HG02763 (cell line): ENCODE measurements at regions not wholly inside any gene's neighbourhood (a gene's known extent, or its start where the extent isn't known, plus 50 kb on each side); places are given as distances from the start of the nearest gene placed in this dataset.

Experiments
- ATAC-seq: cut with Tn5 transposase; IDR thresholded peaks from one replicate; pipeline ENCODE4 v1.9.1; 2021; ENCODE audit warnings: mild to moderate bottlenecking, moderate library complexity; ENCODE audit not compliant: unreplicated experiment

DNA sequence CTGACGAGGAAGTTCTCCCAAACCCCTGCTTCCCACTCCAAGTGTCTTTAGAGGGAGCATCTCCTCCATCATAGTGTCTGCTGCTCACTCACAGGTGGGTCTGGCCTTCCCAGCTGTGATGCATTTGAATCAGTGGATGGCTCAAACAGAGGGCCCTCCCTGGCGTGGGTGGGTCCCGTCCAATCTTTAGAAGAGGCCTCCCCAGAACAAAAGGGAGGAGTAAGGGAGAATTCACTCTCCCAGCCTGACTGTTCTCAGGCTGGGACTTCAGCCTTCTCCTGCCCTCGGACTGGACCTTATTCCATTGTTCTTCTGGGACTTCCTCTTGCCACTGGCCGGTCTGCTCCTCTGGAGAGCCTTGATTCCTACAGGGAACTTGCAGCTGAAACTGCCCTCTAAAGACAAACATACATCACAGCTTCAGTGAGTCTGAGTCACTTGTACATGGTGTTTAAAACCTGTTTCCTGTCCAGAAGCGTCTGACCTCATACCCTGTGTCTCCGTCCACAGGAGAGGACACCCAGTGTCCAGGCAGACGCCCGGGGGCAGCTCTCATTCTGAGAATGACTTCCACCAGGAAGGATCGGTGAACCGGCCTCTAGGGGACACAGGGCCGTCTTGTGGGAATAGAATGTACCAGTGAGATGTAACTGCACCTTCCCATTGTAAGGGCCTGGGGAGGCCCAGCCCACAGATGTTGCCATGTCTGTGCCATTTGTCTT lies 234.7 kb downstream of the BRD1 start:
- ATAC-seq, result no peak

DNA sequence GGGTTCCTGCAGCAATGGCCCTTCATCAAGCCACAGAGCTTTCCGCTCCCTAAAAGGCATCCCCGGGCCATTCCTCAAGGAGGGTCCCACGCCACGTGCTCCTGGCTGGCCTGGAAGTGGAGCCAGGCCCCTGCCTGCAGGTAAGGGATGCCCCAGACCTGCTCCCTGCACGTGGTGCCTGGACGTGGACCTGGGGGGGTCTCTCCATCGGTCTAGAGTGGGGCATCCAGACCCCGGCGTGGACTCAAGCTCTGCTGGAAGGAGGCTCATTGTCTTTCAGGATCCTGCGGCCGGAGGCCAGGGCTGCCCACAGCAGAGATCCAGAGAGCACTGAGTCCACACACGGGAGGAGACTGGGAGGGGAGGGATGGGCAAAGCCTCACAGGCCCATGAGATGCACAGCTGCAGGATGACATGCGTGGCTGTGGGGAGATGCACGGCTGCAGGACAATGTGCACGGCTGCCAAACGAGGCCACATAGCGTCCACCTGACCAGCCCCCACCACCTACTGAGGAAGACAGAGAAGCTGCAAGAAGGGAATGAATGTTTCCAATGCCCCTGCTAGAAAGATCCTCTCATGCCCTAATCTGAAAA lies 236.7 kb downstream of the BRD1 start:
- ATAC-seq, result no peak

DNA sequence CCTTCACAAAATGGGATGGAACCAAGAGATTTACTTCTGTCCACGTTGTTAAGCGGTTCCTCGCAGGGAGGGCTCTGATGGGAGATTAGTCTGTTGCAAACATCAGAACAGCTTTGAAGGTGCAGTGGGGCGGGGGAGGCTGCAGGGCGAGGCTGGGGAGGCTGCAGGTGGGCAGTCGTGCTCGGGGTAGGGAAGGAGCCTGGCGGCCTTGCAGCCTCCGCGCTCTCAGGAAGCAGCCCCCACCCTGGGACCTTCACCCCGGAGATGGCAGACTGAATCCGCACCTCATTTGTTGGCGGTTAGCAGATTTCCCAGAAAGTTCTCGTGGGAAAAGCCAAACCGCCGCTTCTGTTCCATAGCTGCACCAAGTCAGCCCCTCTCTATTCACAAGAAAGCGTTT lies 237.3 kb downstream of the BRD1 start:
- ATAC-seq, result no peak

DNA sequence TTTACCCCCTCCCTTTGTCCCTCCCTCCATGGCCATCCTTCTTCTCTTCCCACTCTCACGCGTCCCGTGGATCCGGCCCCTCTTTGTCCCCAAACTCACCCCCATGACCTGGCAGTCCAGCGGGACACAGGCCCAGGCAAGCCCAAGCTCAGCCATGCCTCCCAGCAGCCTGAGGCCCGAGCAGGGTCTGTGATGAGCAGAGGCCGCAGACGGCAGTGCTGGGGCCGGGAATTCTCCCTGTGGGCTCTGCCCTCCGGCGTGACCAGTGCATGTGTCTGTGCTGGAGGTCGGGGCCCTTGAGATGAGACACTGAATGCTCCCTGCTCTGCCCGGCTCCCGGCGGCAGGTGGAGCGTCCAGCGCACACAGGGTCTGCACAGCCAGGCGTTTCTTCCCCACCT lies 237.9 kb downstream of the BRD1 start:
- no peak for ATAC-seq

DNA sequence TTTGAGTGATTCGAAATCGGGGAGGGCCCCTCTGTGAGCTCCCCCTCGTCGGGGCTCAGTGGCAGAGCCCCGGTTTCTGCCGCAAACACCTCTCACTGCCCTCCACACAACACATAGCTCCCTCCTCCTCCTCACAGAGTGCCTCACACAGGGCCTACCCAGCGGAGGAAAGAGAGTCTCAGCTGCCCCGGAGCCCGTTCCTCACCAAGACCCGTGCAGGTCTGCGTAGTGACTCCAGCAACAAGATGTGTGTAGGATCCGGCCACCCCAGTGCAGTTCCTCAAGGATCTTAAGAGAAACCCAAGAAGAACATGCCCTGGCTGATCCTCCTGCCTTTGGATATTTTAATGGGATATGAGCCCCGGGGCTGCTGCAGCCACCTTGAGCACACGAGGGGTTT lies 238.4 kb downstream of the BRD1 start:
- ATAC-seq, result no peak

DNA sequence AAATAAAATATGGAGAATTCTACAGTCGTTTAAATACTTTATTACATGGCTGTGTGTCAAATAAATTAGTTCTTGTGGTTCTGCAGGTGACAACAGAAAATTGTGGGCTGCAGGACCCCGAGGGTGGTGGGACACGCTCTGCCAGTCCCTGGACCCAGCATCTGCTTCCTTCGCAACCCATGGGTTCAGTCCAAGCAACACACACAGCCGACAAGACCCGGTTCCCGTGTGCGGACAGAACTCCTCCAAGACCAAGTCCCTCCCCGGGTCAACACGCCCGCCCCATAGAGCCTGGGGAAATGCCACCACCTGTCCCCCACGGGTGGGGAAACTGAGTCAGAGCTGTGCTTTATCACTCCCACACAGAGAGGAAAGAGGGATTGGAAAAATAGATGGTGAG lies 238.9 kb downstream of the BRD1 start:
- no peak for ATAC-seq

DNA sequence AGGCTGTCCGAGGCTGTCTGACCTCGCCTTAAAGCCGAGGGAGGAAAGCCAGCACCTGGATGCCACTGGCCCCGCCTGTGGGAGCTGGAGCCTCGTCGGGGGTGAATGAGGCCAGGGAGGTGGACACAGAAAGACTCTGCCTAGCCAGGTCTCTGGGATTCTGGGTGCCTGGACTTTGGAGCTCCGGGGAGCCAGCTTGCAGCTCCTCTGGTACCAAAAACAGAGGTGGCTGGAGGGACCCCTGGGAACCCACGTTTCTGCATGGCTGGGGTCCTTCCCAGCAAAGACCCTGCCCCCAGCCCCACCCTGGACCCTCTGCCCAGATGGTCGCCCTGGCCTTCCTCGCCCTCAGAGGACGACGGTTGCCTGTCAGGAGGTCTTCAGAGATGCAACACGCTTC lies 239.7 kb downstream of the BRD1 start:
- ATAC-seq, result no peak

DNA sequence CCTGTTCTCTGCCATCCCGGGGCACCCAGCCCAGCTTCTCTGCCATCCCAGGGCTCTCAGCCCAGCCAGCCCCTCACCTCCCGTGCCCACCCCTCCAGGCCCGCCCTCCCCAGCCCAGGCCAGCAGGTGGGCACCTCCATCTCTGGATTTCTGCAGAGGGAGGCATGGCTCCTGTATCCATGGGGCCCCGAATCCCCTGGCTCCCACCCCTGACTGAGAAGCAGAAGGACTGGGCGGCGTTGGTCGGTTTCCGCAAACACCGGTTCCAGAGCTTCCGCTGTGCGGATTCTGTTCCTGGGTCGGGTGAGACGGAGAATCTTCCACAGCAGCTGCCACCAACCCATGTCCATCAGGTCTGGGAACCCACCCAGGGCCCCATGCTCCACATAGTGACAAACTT lies 240.3 kb downstream of the BRD1 start:
- ATAC-seq, result no peak

DNA sequence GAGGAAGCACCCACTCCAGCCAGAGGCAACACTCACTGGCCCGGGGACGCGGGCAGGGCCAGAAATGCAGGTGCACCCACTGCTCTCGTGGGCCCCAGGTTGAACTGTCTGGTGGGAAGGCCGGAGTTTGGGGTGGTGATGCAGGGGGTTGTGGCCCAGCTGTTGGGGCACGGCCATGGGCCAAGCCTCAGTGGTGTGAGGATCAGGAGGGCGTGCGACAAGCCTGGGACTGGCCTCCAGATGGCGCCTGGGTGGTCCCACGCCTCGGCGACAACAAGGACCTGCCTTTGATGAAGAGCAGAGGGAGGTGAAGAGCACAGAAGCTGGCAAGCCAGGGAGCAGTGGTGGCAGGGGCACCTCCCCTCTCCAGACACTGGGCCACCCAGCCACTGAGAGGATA lies 240.8 kb downstream of the BRD1 start:
- ATAC-seq, result no peak

DNA sequence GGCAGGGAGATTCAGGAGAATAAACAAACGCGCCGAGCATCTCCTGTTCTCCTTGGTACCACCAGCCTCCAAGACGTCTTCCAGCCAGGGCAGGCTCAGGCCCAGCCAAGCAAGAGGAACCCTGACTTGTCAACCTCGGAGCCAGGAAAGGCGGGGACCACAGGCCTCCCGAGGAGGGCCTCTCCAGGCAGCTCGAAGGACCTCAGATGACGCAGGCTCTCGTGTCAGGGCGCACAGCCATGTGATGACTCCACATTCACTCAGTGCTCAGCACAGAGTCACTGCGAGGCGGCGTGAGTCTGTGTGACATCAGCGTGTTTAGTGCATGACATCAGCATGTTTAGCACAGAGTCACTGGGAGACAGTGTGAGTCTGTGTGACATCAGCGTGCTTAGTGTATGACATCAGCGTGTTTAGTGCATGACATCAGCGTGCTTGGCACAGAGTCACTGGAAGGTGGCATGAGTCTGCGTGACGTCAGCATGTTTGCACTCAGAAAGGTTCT lies 241.4 kb downstream of the BRD1 start:
- no peak for ATAC-seq

DNA sequence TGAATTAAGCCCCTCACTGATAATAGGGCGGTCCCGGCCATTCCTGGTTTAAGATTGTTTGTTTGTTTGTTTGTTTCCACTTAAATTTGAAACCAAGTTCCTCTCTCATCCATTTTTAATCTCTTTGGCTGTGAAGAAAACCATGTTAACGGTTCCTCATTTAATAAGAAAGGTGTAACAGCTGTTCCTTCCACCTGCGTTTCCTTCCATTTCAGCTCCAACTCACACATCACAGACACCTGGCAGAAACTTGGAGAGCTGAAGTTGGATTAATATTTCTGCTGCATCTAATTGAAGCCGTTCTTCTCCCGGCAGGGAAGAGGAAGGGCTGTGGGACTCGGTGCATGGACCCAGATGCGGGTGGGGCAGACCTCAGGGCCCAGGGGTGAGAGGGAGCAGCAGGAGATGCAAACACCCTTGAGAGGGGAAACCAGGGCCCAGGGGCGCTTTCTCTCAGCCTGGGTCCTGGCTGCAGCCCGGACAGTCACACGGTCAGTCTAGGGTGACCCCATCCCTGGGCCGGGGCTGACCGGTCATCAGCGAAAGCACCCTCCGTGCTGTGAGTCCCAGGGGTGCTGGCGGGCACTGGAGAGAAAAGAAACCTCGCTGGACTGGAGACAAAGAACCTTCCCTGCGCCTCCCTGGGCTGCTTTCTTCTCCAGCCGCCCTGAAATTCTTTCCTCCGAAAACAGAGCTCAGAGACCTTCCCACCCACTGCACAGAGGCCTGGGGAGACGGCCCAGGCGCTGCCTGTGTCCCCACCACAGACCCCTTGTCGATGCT lies 242.0 kb downstream of the BRD1 start:
- no peak for ATAC-seq

DNA sequence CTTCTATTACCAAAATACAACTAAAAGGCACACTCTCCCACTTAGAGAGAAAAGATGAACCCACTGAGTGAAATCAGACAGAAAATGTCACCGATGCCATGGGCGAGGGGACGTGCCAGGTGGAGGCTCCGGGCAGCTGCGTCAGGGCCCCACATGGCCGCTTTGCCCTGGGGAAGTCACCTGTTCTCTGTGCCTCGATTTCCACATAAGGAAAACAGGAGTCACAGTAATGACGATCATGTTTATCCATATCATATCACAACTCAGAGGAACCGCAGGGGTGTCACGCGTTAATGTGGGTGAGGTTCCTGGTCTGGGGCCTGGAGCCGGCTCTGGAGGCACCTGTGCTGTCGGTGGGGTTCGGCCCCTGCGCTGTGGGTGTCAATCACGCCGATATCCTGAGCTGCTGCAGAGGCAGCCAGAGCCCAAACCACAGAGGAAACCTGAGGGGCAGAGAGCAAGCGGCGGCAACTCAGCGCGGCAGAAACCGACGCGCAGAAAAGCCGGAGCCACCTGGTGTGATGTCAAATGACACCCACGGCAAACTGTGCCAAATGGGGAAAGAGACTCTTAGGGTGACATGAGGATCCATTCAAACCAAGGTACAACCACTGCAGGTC lies 243.7 kb downstream of the BRD1 start:
- ATAC-seq, result no peak

DNA sequence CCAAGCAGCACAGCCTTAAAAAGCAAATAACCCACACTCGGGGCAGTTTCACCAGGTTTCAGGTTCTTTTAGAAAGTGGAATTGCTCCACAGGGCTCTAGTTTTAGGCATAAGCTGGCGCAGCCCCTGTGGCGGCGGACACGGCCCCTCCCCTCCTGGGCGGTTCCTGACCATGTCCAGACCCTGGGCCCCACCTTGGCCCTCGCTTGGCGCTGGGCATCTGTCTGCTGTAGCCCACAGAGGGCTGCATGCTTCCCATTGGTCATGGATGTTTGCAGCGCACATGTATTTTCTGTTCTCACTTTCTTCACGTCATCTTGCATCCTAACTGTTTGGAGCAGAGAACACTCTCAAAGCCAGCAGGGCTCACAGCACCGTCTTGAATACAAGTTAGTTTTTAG lies 244.3 kb downstream of the BRD1 start:
- ATAC-seq, result no peak

DNA sequence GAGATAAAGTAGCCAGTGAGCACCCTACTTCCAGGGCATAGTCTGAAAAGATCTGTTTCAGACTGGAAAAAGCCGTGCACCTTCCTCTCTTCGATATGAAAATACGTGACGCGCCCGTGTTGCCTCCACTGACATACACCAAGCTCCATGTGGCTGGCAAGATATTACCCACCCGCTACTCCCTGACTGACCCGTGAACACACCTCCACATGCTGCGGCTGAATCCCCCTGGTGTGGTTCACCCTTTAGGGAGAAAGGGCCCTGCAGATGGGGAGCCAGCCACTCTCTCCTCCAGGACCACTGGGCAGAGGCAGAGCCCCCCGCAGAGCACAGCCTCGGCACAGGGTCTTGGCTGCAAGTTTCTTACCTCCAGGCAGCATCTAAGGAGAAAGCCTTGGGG lies 245.0 kb downstream of the BRD1 start:
- no peak for ATAC-seq

DNA sequence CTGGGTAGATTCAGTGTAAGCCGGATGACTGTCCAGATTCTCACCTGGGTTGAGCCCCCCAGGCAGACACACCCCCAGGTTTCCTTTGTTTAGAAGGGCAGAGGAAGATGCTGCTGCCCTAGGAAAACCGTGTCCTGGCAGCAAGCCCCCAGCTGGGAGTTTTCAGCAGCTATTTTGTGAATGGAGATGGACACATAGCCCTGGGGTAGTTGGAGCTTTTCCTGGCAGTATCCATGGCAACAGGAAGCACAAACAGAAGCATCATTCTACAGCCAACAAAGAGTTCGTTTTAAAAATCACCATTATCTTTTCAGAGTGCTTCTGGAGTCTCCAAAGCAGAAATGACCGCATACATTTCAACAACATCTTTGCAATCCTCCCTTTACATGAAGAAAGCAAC lies 245.5 kb downstream of the BRD1 start:
- ATAC-seq, result no peak

DNA sequence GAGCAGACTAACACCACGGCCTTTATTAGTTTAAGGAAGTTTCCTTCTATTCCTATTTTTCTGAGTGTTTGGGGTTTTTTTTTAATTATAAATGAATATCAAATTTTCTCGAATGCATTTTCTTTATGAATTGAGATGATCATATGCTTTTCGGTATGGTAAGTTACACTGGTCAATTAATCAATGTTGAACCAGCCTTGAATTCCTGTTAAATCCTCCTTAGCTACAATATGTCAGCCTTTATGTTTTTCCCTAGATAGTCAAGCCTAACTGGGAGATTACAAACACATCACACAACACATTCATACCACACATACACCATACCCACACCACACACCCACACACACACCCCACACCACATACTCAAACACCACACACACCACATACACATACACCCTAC lies 247.6 kb downstream of the BRD1 start:
- no peak for ATAC-seq

DNA sequence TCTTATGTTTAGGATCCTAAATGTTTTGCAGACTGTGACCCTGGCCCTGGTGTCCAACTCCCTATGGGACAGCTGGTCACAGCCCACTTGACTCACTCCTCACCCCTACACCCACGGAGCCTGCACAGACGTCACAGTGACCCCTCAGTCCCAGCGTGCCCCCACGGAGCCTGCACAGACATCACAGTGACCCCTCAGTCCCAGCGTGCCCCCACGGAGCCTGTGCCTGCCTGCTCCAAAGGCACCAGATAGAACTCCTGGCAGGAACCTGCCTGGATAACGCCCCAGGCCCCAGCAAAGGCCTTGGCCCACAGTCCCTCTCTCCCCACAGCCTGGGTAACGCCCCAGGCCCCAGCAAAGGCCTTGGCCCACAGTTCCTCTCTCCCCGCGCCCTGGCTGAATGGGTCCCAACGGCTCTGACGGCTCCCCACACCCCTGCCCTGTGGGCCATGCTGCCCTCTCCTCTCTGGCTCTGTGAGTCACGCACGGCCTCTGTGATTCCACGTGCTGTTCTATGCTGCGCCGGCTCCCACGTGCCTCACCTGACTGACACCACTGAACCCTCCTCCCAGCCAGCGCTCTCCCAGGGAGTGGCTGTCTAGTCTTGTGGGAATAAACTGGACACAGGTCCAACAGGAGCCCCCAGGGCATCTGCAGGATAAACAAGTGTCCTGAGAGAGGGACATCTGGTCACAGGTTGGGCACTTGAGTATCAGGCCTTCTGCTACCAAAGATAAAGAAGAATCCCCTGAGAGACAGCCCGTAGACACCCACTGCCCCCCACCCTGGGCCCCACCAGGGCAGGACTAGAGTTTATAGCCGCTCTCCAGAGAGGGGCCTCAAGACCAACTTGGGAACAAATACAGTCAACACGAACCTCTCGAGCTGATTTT lies 250.3 kb downstream of the BRD1 start:
- no peak for ATAC-seq

DNA sequence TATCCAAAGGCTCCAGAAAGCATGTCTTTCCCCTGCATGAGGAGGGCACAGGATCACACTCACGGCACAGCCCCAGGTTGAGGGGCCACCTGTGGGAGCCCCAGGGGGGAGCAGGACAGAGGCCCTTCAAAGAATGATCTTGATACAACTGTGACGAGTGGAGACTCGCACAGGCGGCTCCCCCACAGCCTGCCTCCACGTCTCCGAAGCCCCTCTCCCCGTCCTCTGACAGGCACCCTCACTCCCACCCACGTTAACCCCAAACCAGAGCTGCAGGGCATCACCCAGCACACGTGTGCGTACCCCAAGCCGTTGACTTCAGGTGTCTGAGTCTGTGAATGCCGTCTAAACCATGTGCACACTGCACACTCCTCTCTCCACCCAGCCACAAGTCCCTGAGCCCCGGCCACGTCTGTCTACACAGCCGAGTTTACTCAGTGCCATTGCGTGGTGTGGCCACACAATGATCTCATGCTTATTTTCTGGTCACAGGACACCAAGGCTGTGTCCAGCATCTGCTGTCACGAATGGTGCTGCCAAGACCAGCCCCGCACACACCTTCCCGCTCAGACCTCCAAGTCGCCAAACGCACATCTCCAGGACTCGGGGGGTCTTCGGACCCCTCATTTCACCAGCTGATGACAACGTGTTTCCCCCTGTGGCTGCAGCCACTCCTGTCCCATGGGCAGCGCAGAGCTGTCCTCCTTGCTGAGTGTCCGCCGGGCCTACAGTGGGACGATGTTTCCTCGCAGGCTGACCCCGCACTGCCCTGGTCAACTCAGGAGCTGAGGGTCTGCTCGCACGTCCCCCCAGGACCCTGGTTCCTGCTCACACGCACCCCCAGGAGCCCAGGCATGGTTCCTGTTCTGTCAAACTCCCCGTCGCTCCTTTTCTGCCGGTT lies 251.2 kb downstream of the BRD1 start:
- ATAC-seq, result no peak

DNA sequence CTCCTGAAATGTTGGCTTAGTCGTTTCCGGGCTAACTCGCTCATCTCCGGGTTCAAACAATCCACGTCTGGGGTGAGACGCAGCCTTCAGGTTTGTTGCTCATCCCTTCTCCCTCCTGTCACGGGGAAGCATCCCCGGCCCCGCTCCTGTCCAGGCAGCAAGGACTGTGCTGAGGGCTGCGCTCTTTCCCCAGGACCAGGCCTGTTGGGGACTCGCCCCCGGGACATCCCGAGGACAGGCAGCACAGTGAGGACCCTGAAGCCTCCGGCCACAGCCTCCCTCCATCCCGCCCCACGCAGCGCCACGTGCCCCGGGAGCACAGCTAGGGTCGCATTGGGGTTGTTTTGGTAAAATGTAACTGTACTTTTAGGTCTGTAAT lies 252.0 kb downstream of the BRD1 start:
- ATAC-seq, result no peak
